Keratinocyte (primary cell): ENCODE measurements at regions not wholly inside any gene's neighbourhood (a gene's known extent, or its start where the extent isn't known, plus 50 kb on each side); places are given as distances from the start of the nearest gene placed in this dataset.

ENCODE experiments used
- DNase-seq: peaks from one replicate; pipeline ENCODE4 v3.0.0-alpha.2; 2011; ENCODE audit warnings: low read depth, missing footprints, low spot score
- FAIRE-seq: peaks from 2 replicates; lab custom pipeline; 2011; peaks lifted over from hg19 to GRCh38; lab: Jason Lieb, UNC
- H2AFZ ChIP-seq: 2 replicates; pipeline ENCODE4 v1.6.0; 2012; ENCODE audit warnings: low read length, control low read depth, inconsistent platforms; ENCODE audit not compliant: control insufficient read depth
- H3K27ac ChIP-seq: 2 replicates; pipeline ENCODE4 v1.5.1; 2011; ENCODE audit warnings: low read length; ENCODE audit not compliant: control insufficient read depth, insufficient read depth
- H3K27me3 ChIP-seq: 3 replicates; pipeline ENCODE4 v1.6.0; 2011; ENCODE audit warnings: low read length; ENCODE audit not compliant: control insufficient read depth, insufficient read depth; ENCODE audit errors: extremely low read depth
- H3K36me3 ChIP-seq, 2 experiments: 2 replicates in 1 of 2; 3 replicates in 1 of 2; pipeline ENCODE4 v1.5.1; 2011; ENCODE audit warnings: low read length in 2 of 2, mild to moderate bottlenecking in 1 of 2; ENCODE audit not compliant: control insufficient read depth in 2 of 2, insufficient read depth in 2 of 2; ENCODE audit errors: extremely low read depth in 1 of 2
- H3K4me1 ChIP-seq: 3 replicates; pipeline ENCODE4 v1.5.1; 2011; ENCODE audit warnings: low read length; ENCODE audit not compliant: control insufficient read depth, insufficient read depth; ENCODE audit errors: extremely low read depth
- H3K4me2 ChIP-seq: 3 replicates; pipeline ENCODE4 v1.6.0; 2011; ENCODE audit warnings: low read depth, low read length; ENCODE audit not compliant: control insufficient read depth, insufficient read depth; ENCODE audit errors: extremely low read depth
- H3K4me3 ChIP-seq, 3 experiments: fragments of 200-600 bp in 1 of 3; sonication (generic) in 1 of 3; 2 replicates in 2 of 3; 3 replicates in 1 of 3; pipeline ENCODE4 v1.5.1; 2011 to 2016; ENCODE audit warnings: low read length in 3 of 3, mild to moderate bottlenecking in 3 of 3, control low read depth in 2 of 3, inconsistent platforms in 1 of 3, low read depth in 1 of 3, mixed read lengths in 1 of 3, mixed run types in 1 of 3, moderate library complexity in 1 of 3; ENCODE audit not compliant: control insufficient read depth in 2 of 3, insufficient read depth in 2 of 3; ENCODE audit errors: extremely low read depth in 1 of 3
- H3K79me2 ChIP-seq: 2 replicates; pipeline ENCODE4 v1.6.0; 2012; ENCODE audit warnings: low read length; ENCODE audit not compliant: control insufficient read depth, insufficient read depth
- H3K9ac ChIP-seq: 3 replicates; pipeline ENCODE4 v1.6.0; 2011; ENCODE audit warnings: low read length; ENCODE audit not compliant: control insufficient read depth, insufficient read depth; ENCODE audit errors: extremely low read depth
- H3K9me1 ChIP-seq: 3 replicates; pipeline ENCODE4 v1.6.0; 2011; ENCODE audit warnings: low read length; ENCODE audit not compliant: control insufficient read depth, insufficient read depth; ENCODE audit errors: extremely low read depth
- H3K9me3 ChIP-seq: 2 replicates; pipeline ENCODE4 v1.5.1; 2012; ENCODE audit warnings: low read depth, low read length; ENCODE audit not compliant: control insufficient read depth
- H4K20me1 ChIP-seq: 3 replicates; pipeline ENCODE4 v1.6.0; 2011; ENCODE audit warnings: low read length; ENCODE audit not compliant: control insufficient read depth, insufficient read depth; ENCODE audit errors: extremely low read depth
- CTCF ChIP-seq, 3 experiments: IDR thresholded peaks in 1 of 3; conservative IDR thresholded peaks in 1 of 3; optimal IDR thresholded peaks in 1 of 3; 2 replicates in 2 of 3; 3 replicates in 1 of 3; pipeline versions ENCODE3 to v1.5.1; 2011; ENCODE audit warnings: low read length in 3 of 3, mild to moderate bottlenecking in 3 of 3, moderate library complexity in 2 of 3, control low read depth in 1 of 3, inconsistent platforms in 1 of 3; ENCODE audit not compliant: insufficient read depth in 2 of 3; ENCODE audit errors: extremely low read depth in 1 of 3
- EZH2 ChIP-seq: IDR thresholded peaks from one replicate; pipeline ENCODE4 v1.6.1; 2012; ENCODE audit warnings: inconsistent platforms, mild to moderate bottlenecking, low read length, moderate library complexity
- dilution Hi-C: fragments of 300-500 bp; cut with MboI; formaldehyde crosslinking; loops from one replicate; pipeline ENCODE4 v1.7.0; 2020; ENCODE audit warnings: low sequenced_read_pairs; ENCODE audit not compliant: extremely low pct_ligation_motif_present

- no peaks in the 10 kb centered on the region for H3K27me3 ChIP-seq
- no peaks in the 10 kb centered on the region for H3K9me1 ChIP-seq
- no peak for FAIRE-seq
- no peaks in the 10 kb centered on the region for H4K20me1 ChIP-seq
- no peak overlapping the region for H3K4me2 ChIP-seq
- no peaks in the 10 kb centered on the region for H3K4me1 ChIP-seq
- H3K27ac ChIP-seq, result no peak overlapping the region
- DNase-seq, result no peak
- no peaks in the 10 kb centered on the region for H3K36me3 ChIP-seq
- H2AFZ ChIP-seq, result no peak overlapping the region
- H3K79me2 ChIP-seq, result no peaks in the 10 kb centered on the region
- no peak overlapping the region for H3K4me3 ChIP-seq
- dilution Hi-C loops, result no loop called here
- no peak for TF ChIP-seq EZH2
- TF ChIP-seq CTCF (optimal IDR thresholded peaks at IDR 0.05 in 1 of 3, IDR thresholded peaks at IDR 0.05 in 1 of 3, conservative IDR thresholded peaks at IDR 0.05 in 1 of 3; ENCODE audit: extremely low read depth in 1 of 3, insufficient read depth in 2 of 3, low read length in 3 of 3), result no peak
- no peaks in the 10 kb centered on the region for H3K9me3 ChIP-seq
- H3K9ac ChIP-seq, result no peak overlapping the region
Observed at GRCh38 chr5:4206127-4206526, 610.5 kb downstream of the IRX1 start.

- FAIRE-seq (no peak), DNase-seq (no peak)
- H4K20me1 ChIP-seq, result no peaks in the 10 kb centered on the region
- dilution Hi-C loops, result no loop called here
- H3K9ac ChIP-seq, result no peak overlapping the region
- no peaks in the 10 kb centered on the region for H3K9me3 ChIP-seq
- H3K79me2 ChIP-seq, result no peaks in the 10 kb centered on the region
- TF ChIP-seq CTCF (optimal IDR thresholded peaks at IDR 0.05 in 1 of 3, IDR thresholded peaks at IDR 0.05 in 1 of 3, conservative IDR thresholded peaks at IDR 0.05 in 1 of 3; ENCODE audit: extremely low read depth in 1 of 3, insufficient read depth in 2 of 3, low read length in 3 of 3) (no peak), EZH2 (no peak)
- no peaks in the 10 kb centered on the region for H3K27me3 ChIP-seq
- no peaks in the 10 kb centered on the region for H3K9me1 ChIP-seq
- no peaks in the 10 kb centered on the region for H3K36me3 ChIP-seq
- no peak overlapping the region for H3K27ac ChIP-seq
- no peak overlapping the region for H3K4me2 ChIP-seq
- no peaks in the 10 kb centered on the region for H3K4me1 ChIP-seq
- H3K4me3 ChIP-seq, result no peak overlapping the region
- no peak overlapping the region for H2AFZ ChIP-seq
Observed at GRCh38 chr5:4207486-4207885, 611.9 kb downstream of the IRX1 start.
